Right ventricle myocardium superior (tissue), 1 donor: ENCODE measurements at regions not wholly inside any gene's neighbourhood (a gene's known extent, or its start where the extent isn't known, plus 50 kb on each side); places are given as distances from the start of the nearest gene placed in this dataset.
"Not testable (repeated sequence)": the region's sequence is repeated elsewhere in the genome, so short reads cannot be mapped to it uniquely, and the experiment has no call there.

ENCODE experiments used
- ATAC-seq: fragments of 200-7000 bp; cut with Tn5 transposase; one replicate; pipeline ENCODE4 v1.9.1; 2020; ENCODE audit warnings: mild to moderate bottlenecking; ENCODE audit not compliant: poor library complexity
- DNase-seq: peaks from one replicate; pipeline ENCODE4 v3.0.0-alpha.2; 2020
- intact Hi-C: fragments of 100-400 bp; cut with DNase I; formaldehyde crosslinking; loops from one replicate; pipeline ENCODE4 v1.11.2; 2022
- donor health status: DM: no; HTN: yes; CAD: no; lungs with severe emphysema.

DNA sequence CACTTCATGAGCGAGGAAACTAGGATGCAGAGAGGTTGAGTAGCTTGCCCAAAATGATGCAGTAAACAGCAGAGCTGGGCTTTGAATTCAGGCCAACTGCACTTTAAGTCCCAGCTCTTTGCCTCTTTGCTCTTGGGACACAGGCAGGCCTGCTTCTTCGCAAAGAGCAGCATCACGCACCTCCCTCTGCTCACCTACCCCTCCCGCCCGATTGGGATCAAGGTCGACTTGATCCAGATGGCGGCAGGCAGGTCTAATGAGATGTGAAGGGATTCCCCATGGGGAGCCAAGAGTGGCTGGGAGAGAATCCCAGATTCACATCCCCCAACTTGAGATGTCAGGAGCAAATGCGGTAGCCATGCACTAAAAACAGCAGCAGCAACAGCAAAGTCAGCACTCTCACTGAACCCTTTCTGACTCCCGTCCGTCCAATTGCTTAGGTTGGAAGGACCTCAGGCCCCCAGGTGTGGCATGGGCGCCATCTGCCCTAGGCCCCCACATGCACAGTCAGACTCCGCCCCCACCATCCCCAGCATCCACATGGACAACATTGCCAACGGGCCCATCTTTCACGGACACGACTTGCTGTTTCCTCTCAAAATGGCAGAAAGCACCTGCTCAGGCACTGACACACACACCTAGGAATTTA lies 84.3 kb upstream of the MAP4K4 start:
- ATAC-seq (no peak), DNase-seq (no peak)
- intact Hi-C loops, result no loop called here

DNA sequence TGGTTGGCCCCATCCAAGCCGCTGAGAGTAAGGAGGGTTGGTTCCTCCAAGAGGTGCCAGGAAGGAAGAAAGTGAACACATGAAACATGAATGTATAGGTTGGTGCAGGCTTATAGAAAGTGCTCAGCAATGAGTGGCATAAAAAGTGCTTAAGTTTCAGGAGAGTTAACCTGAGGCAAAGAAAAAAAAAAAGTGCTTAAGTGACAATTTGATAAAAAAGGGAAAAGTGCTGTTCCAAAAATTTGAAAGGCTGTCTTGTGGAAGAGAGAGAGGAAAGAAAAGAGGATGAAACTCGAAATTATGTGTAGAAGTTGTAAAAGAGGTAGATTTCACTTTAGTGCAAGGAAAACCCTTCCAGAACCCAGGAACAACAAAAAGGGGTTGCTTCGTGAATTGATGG lies 85.5 kb upstream of the MAP4K4 start:
- intact Hi-C loops, result no loop called here

DNA sequence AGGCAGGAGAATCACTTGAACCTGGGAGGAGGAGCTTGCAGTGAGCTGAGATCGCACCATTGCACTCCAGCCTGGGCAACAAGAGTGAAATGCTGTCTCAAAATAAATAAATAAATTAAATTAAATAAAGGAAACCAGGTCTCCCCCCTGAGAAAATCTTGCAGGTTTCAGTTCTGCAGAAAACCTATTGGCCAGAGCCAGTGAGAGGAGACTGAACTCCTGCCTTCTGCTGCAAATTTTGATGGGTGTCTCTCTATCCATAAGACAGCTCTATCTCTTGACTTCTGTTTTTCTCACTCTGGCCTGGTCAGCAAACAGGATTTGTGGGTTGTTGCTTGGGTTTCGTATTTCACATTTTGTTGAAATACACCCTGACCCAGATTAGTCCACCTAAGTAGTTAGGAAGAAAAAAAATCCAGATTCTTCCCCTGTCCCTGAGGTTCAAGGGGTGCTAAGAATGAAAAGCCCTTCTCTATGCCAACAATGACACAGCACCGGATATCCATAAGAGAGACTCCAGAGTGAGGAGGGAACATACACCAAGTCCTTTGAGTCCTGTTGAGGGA lies 86.7 kb upstream of the MAP4K4 start:
- DNase-seq, result no peak
- intact Hi-C loops, result no loop called here
- no peak for ATAC-seq

More for the DNA sequence above, 85.5 kb upstream of the MAP4K4 start:
- DNase-seq (no peak), ATAC-seq (no peak)

DNA sequence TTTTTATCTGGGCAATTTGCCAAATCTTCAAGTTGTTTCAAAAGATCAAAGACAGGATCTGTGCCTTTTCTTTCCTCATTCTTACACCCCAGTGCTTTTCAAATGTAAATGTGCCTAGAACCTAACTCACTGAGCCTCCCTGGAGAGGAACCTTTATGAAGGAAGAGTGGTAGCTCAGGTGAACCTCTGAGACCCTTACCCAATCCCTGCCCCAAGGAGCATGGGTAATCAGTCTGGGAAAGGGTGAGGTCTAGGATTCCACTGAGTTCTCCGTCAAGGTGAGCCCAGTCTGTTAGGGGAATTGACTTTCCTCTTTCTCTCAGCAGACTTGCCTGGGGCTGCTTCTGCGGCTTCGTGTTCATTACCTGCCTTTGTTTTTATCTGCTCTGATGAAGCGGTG lies 88.1 kb upstream of the MAP4K4 start:
- no peak for DNase-seq

DNA sequence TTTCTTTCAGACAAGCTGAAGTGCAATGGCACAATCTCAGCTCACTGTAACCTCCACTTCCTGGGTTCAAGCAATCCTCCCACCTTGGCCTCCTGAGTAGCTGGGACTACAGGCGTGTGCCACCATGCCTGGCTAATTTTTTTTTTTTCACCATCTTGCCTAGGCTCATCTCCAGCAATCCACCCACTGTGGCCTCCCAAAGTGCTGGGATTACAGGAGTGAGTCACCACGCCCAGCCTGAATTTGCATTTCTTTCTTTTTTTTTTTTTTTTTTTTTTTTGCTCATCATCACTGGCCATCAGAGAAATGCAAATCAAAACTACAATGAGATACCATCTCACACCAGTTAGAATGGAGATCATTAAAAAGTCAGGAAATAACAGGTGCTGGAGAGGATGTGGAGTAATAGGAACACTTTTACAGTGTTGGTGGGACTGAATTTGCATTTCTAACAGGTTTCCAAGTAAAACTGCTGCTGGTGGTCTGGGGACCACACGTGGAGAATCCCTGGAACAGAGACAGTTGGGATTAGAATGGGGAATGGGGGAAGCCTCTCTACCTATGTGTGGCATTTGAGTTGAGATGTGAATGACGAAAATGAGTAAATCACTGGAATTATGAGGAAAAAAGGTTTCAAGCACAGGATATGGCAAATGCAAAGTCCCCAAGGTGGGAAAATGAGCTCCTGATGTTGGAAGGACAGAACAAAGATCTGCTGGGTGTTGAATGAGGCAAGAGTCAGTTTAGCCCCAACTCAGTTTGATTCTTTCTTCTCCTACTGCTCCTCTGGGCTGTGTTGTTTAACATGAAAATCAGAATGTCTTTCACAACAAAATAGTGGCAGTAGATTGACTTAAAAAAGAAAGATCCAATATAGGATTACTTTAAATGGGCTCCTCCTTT lies 88.8 kb upstream of the MAP4K4 start:
- DNase-seq, result no peak
- intact Hi-C loops, result no loop called here
- ATAC-seq, result no peak

More for the DNA sequence above, 88.1 kb upstream of the MAP4K4 start:
- no peak for ATAC-seq
- intact Hi-C loops, result no loop called here

DNA sequence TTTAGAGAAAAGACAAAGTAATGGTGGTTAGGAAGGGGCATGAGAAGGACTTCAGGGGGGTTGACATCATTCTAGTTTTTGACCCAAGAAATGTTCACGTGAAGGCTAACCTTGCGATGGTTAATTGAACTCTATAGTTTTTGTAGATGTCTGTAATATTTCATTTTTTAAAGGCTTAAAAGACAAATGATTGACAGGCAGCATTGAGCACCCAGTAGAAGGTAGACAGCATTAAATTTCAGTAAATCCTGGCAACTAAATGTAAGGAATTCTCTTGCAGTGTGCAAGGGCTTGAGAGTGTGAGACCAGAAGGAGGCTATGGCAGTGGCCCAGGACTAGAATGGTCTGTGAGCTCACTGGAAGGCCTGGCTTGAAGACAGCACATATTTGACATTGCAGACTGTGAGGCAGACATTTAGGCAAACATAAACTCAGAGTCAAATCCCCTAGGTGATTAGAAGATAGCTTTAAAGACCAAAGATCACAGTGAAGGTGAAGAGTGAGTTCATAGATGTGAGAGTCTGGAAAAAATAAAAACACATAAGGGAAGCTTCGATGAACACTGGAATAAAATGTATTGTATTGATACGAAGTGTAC lies 100.1 kb upstream of the MAP4K4 start:
- peak; percentile 58 for DNase-seq
- ATAC-seq, result peak; percentile 95
- intact Hi-C loops, result no loop called here

DNA sequence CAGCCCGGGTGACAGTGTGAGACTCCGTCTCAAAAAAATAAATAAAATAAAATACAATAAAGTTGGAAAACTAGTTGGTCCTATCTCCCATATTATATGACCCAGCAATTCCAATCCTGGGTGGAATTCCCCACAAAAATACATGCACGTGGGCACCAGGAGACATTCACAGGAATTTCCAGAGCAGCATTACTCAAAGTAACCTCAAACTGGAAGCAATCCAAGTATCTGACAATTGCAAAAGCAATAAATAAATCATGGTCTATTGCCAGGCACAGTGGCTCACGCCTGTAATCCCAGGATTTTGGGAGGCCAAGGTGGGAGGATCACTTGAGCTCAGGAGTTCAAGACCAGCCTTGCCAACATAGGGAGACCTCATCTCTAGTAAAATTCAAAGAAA lies 101.2 kb upstream of the MAP4K4 start:
- intact Hi-C loops, result no loop called here
- no peak for ATAC-seq
- DNase-seq, result no peak

DNA sequence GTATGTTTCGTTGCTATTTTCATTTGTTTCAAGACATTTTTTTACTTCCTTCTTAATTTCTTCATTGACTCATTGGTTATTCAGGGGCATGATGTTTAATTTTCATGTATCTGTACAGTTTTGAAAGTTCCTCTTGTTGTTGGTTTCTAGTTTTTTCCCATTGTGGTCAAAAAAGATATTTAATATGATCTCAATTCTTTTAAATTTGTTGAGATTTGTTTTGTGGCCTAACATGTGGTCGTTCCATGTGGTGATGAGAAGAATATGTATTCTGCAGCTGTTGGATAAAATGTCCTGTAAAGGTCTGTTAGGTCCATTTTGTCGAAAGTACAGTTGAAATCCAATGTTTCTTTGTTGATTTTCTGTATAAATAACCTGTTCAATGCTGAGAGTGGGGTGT lies 110.3 kb upstream of the MAP4K4 start:
- intact Hi-C loops, result no loop called here

DNA sequence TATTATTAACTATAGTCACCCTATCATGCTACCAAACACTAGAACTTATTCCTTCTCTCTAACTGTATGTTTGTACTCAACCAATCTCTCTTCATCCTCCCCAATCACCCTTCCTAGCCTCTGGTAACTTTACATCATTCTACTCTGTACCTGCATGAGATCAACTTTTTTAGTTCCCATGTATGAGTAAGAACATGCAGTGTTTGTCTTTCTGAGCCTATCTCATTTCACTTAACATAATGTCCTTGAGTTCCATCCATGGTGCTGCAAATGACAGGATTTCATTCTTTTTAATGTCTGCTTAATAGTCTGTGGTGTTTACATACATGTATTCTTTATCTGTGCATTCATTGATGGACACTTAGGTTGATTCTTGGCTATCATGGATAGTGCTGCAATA lies 108.9 kb upstream of the RFX8 start:
- DNase-seq (no peak), ATAC-seq (no peak)
- intact Hi-C loops, result no loop called here

More for the DNA sequence above, 110.3 kb upstream of the MAP4K4 start:
- no peak for DNase-seq
- ATAC-seq, result no peak

DNA sequence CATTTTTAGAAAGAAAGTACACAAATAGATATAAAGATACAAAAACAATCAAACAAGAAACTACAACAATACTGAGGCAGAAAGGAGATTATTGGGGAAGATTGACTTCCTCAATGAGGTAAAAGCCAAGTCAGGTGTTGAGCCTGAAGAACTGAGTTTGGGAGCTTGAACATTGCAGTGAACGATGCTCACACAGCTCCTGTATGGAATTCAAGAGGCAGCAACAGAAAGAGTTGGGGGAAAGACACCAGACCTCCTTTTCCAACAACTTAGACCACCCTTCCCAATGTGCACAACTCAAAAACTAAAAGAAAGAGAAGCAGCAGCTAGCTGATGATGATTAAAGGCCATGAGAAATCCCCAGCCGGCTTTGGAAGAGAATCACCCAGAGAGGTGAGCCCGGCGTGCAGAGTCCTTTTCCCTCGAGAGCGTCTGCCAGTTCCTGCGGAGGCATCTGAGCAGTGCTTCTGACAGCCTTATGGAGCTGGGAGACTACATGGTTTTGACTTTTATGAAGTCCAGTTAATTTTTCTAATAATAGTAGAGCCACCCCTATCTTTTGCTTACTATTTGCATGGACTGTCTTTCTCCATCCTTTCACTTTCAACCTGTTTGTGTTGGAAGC lies 106.9 kb upstream of the RFX8 start:
- ATAC-seq (no peak), DNase-seq (no peak)
- intact Hi-C loops, result no loop called here

DNA sequence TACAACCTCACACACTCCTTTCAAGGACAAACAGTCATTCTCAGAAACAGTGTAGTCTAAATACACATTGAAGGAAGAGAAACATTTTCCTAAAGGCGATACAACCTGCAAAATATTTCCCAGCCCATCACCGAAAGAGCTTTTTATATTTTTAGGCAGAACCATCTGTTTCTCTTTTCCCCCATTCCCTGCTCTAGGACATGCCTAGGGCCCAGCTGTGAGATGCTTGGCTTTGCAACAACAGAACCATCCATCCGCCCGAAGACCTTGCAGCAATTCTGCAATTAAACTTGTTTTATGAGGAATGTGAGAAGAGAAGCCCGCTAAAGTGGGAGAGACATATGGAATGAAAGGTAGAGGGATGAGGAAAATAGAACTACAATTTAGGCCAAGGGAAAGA lies 105.6 kb upstream of the RFX8 start:
- ATAC-seq, result no peak
- no peak for DNase-seq
- intact Hi-C loops, result no loop called here

DNA sequence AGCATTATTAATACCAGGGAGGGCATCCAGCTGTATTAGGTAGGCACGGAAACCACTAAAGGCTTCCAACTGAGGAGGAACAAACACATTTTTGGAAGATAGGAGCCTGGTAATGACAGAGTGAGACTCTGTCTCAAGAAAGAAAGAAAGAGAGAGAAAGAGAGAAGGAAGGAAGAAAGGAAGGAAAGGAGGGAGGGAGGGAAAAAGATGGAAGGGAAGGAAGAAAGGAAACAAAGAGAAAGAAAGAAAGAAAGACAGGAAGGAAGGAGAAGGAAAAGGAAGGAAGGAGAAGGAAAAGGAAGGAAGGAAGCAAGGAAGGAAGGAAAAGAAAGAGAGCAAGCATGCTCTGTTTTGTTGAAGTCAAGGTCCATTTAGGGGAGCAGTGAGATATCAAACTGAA lies 103.8 kb upstream of the RFX8 start:
- intact Hi-C loops, result no loop called here
- no peak for DNase-seq
- no peak for ATAC-seq

DNA sequence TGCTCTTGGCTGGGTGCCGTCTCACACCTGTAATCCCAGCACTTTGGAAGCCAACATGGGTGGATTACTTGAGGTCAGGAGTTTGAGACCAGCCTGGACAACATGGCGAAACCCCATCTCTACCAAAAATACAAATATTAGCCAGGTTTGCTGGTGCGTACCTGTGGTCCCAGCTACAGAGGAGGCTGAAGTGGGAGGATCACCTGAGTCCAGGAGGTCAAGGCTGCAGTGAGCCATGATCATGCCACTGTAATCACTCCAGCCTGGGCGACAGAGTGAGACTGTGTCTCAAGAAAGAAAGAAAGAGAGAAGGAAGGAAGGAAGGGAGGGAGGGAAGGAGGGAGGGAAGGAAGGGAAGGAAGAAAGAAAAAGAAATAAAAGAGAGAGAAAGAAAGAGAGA lies 103.2 kb upstream of the RFX8 start:
- intact Hi-C loops, ATAC-seq, DNase-seq: not testable (repeated sequence)

DNA sequence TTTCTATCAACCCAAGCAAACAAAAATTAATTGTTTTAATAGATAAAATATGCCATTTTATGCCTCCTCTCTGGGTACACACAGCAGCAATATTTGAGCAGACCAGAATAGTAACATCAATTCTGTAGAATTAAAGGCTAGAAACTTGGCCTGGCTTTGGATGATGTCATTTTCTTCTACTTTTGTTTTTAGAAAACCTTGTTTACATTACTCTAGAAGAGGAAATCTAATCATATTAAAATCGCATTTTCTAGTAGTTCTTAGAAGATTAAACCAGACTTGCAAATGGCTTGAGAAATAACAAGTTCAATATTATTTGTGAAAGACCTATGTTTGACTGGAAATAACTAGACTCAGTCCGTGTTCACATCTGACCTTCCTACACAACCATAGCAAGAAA lies 102.3 kb upstream of the RFX8 start:
- intact Hi-C loops, result no loop called here
- no peak for ATAC-seq
- DNase-seq, result no peak

DNA sequence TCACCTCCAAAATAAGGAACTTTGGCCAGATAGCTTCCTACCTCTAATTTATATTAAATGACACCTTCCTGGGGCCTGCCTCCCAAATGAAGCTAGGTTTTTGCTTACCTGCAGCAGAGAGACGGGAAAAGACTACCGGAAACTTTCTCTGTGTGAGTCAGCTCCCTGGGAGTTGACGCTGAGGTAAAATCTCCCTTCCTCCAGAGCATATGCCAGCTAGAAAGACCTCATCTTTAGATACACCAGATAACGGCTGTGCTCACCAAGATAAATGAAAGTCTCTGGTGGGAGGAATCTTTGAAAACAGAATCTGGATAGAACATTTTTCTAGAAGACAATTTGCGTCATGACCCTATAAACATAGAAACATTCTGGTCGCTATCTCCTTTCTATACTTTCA lies 99.7 kb upstream of the RFX8 start:
- ATAC-seq (no peak), DNase-seq (no peak)
- intact Hi-C loops, result no loop called here

DNA sequence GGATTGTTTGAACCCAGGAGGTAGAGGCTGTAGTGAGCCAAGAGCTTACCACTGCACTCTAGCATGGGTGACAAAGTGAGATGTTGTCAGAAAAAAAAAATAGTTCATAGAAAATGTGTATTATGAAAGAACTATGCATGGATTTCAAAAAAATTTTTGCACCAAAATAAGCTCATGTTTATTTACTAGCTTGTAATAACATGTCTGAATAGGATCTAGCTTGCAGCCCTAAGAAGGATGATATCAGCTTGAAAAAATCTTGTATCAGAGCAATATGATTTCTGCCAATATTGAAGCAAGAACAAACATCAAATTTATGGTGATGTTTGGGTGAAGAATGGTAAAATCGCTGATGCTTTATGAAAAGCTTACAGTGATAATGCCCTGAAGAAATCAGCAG lies 97.0 kb upstream of the RFX8 start:
- intact Hi-C loops, result no loop called here
- no peak for DNase-seq
- no peak for ATAC-seq

DNA sequence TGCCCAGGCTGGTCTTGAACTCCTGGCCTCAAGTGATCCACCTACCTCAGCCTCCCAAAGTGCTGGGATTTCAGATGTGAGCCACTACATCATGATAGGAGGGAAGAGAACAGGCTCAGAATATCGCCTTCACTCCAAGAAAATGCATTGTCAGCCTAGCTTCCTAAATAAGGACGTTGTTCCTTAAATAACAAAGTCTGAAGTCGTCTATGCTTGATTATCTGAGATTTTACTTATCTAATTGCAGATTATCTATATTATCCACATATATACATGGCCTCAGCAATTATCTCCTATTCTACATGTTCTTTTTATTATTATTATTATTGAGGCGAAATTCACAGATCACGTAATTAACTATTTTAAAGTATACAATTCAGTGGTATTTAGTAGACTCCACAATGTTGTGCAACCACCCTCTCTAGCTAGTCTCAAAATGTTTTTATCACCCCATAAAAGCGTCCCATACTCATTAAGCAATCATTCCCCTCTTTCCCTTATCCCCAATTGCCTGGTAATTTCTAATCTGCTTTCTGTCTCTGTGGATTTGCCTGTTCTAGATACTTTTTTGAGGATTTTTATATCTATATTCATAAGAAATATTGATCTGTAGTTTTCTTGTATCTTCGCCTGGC lies 95.1 kb upstream of the RFX8 start:
- no peak for ATAC-seq
- intact Hi-C loops, result no loop called here
- DNase-seq, result no peak

DNA sequence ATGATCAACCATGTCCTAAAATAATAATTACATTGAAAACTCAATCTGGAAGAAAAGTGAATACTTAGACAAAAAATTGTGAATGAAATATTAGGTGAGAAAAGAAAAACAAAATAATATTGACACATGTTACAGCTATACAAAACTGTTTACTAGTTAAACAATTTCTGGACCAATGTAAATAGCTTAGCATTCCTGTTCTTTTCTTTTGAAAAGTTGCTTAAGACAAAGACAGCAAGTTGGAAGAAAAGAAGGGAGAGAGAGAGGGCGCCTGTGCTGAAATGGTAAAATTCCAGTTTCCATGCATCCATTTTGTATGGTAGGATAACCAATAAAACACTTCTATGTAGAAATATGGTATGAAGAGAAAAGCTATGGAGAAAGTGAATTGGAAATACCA lies 94.1 kb upstream of the RFX8 start:
- DNase-seq (no peak), ATAC-seq (no peak)
- intact Hi-C loops, result no loop called here
